IMR-90 (cell line): ENCODE measurements at regions not wholly inside any gene's neighbourhood (a gene's known extent, or its start where the extent isn't known, plus 50 kb on each side); places are given as distances from the start of the nearest gene placed in this dataset.

ENCODE experiments used
- ATAC-seq: fragments of 200-7000 bp; cut with Tn5 transposase; 2 replicates; pipeline ENCODE4 v1.9.1; 2020; ENCODE audit warnings: low read depth, mild to moderate bottlenecking, moderate library complexity
- BruUV-seq: library from RNA; stranded (reverse); fragments of 400-500 nt; replicated peaks from 2 replicates; lab custom pipeline; 2021; lab: Mats Ljungman, UMichigan
- CTCF ChIA-PET: fragments of 300-600 bp; formaldehyde crosslinking; extraction: SDS; loops from one replicate; lab custom pipeline; 2021; ENCODE audit warnings: antibody characterized with exemption; lab: Yijun Ruan, JAX
- POLR2A ChIA-PET: fragments of 300-600 bp; sonication (Branson Sonifier 250); formaldehyde crosslinking; loops from one replicate; lab custom pipeline; 2022; ENCODE audit warnings: antibody characterized with exemption; ENCODE audit not compliant: unreplicated experiment; lab: Charles Lee
- DNase-seq: peaks from one replicate; pipeline ENCODE4 v3.0.0; 2013
- H2AFZ ChIP-seq: replicated peaks from 2 replicates; pipeline ENCODE3; 2013; ENCODE audit warnings: low read length, mild to moderate bottlenecking; ENCODE audit not compliant: poor library complexity
- H2AK5ac ChIP-seq: 2 replicates; pipeline ENCODE4 v1.6.1; 2013; ENCODE audit warnings: low read depth, low read length, inconsistent platforms
- H2AK9ac ChIP-seq: replicated peaks from 2 replicates; pipeline ENCODE3; 2013; ENCODE audit warnings: mild to moderate bottlenecking, low read depth, low read length, moderate library complexity; ENCODE audit not compliant: poor library complexity
- H2BK120ac ChIP-seq: 2 replicates; pipeline ENCODE4 v1.6.1; 2013; ENCODE audit warnings: low read depth, low read length, inconsistent platforms
- H2BK15ac ChIP-seq: 3 replicates; pipeline ENCODE4 v1.6.1; 2013; ENCODE audit warnings: low read depth, low read length, inconsistent platforms
- H2BK20ac ChIP-seq: 2 replicates; pipeline ENCODE4 v1.6.1; 2013; ENCODE audit warnings: low read depth, mild to moderate bottlenecking, inconsistent platforms, low read length, moderate library complexity
- H2BK5ac ChIP-seq: 2 replicates; pipeline ENCODE4 v1.6.1; 2013; ENCODE audit warnings: mild to moderate bottlenecking, low read depth, low read length, inconsistent platforms; ENCODE audit not compliant: poor library complexity, severe bottlenecking
- H3K14ac ChIP-seq: replicated peaks from 2 replicates; pipeline ENCODE4 v1.6.1; 2013; ENCODE audit warnings: low read depth, low read length, inconsistent platforms
- H3K18ac ChIP-seq: 2 replicates; pipeline ENCODE4 v1.6.1; 2013; ENCODE audit warnings: low read depth, low read length, control low read depth
- H3K23ac ChIP-seq: 2 replicates; pipeline ENCODE4 v1.6.1; 2013; ENCODE audit warnings: low read depth, low read length, inconsistent platforms
- H3K27ac ChIP-seq: 2 replicates; pipeline ENCODE4 v1.5.1; 2013; ENCODE audit warnings: mild to moderate bottlenecking, control low read depth, low read length; ENCODE audit not compliant: insufficient read depth
- H3K27me3 ChIP-seq: 2 replicates; pipeline ENCODE4 v1.6.1; 2013; ENCODE audit warnings: low read length; ENCODE audit not compliant: control insufficient read depth, insufficient read depth
- H3K36me3 ChIP-seq: 2 replicates; pipeline ENCODE4 v1.6.1; 2013; ENCODE audit warnings: low read length, mixed read lengths; ENCODE audit not compliant: control insufficient read depth, insufficient read depth
- H3K4ac ChIP-seq: 2 replicates; pipeline ENCODE4 v1.6.1; 2013; ENCODE audit warnings: low read depth, low read length, inconsistent platforms
- H3K4me1 ChIP-seq: 2 replicates; pipeline ENCODE4 v1.6.1; 2013; ENCODE audit warnings: low read length, mixed read lengths; ENCODE audit not compliant: control insufficient read depth, insufficient read depth
- H3K4me2 ChIP-seq: 2 replicates; pipeline ENCODE4 v1.6.1; 2013; ENCODE audit warnings: low read depth, mild to moderate bottlenecking, control low read depth, low read length, moderate library complexity
- H3K4me3 ChIP-seq: 2 replicates; pipeline ENCODE4 v1.5.1; 2013; ENCODE audit warnings: low read depth, mild to moderate bottlenecking, control low read depth, low read length, moderate library complexity; ENCODE audit not compliant: insufficient read depth
- H3K56ac ChIP-seq: 2 replicates; pipeline ENCODE4 v1.6.1; 2013; ENCODE audit warnings: low read length, inconsistent platforms; ENCODE audit not compliant: insufficient read depth; ENCODE audit errors: extremely low read depth
- H3K79me1 ChIP-seq, 2 experiments: 2 replicates each; pipeline ENCODE4 v1.6.1; 2013; ENCODE audit warnings: low read length in 2 of 2, inconsistent platforms in 1 of 2, low read depth in 1 of 2
- H3K9ac ChIP-seq: 2 replicates; pipeline ENCODE4 v1.6.1; 2013; ENCODE audit warnings: low read depth, low read length, control low read depth
- H3K9me1 ChIP-seq: 2 replicates; pipeline ENCODE4 v1.6.1; 2013; ENCODE audit warnings: low read length, inconsistent platforms; ENCODE audit not compliant: insufficient read depth
- H3K9me3 ChIP-seq: 2 replicates; pipeline ENCODE4 v1.6.1; 2013; ENCODE audit warnings: low read length; ENCODE audit not compliant: control insufficient read depth, insufficient read depth
- H4K20me1 ChIP-seq: 2 replicates; pipeline ENCODE4 v1.6.1; 2013; ENCODE audit warnings: low read length, inconsistent platforms; ENCODE audit not compliant: insufficient read depth
- H4K5ac ChIP-seq: 2 replicates; pipeline ENCODE4 v1.6.1; 2013; ENCODE audit warnings: mild to moderate bottlenecking, low read depth, low read length, control low read depth
- H4K8ac ChIP-seq, 2 experiments: 2 replicates each; pipeline ENCODE4 v1.6.1; 2013; ENCODE audit warnings: low read depth in 2 of 2, low read length in 2 of 2, control low read depth in 1 of 2, inconsistent platforms in 1 of 2
- H4K91ac ChIP-seq: 2 replicates; pipeline ENCODE4 v1.6.1; 2013; ENCODE audit warnings: low read depth, low read length, inconsistent platforms; ENCODE audit not compliant: insufficient read depth
- BHLHE40 ChIP-seq: fragments of 150-350 bp; IDR thresholded peaks from 2 replicates; pipeline ENCODE4 v1.6.1; 2016; ENCODE audit warnings: mild to moderate bottlenecking, low read depth, low read length
- CEBPB ChIP-seq: IDR thresholded peaks from 2 replicates; pipeline ENCODE4 v1.6.1; 2012; ENCODE audit warnings: low read depth, low read length, improper control_type of control experiment
- CHD1 ChIP-seq: IDR thresholded peaks from 2 replicates; pipeline ENCODE4 v1.6.1; 2012; ENCODE audit warnings: low read depth, low read length, improper control_type of control experiment
- FOS ChIP-seq: fragments of 150-350 bp; IDR thresholded peaks from 2 replicates; pipeline ENCODE4 v1.6.1; 2016; ENCODE audit warnings: low read depth, low read length
- MAFK ChIP-seq: IDR thresholded peaks from 2 replicates; pipeline ENCODE4 v1.6.1; 2012; ENCODE audit warnings: low read depth, low read length, improper control_type of control experiment
- MAZ ChIP-seq: IDR thresholded peaks from 2 replicates; pipeline ENCODE4 v1.6.1; 2012; ENCODE audit warnings: low read depth, mild to moderate bottlenecking, low read length, improper control_type of control experiment, moderate library complexity, borderline replicate concordance
- MXI1 ChIP-seq: IDR thresholded peaks from 2 replicates; pipeline ENCODE4 v1.6.1; 2012; ENCODE audit warnings: low read depth, mild to moderate bottlenecking, low read length, moderate library complexity, borderline replicate concordance
- NFE2L2 ChIP-seq: fragments of 150-350 bp; IDR thresholded peaks from 2 replicates; pipeline ENCODE4 v1.6.1; 2016; ENCODE audit warnings: low read depth, mild to moderate bottlenecking, low read length
- POLR2A ChIP-seq: IDR thresholded peaks from 2 replicates; pipeline ENCODE4 v1.6.1; 2012; ENCODE audit warnings: mild to moderate bottlenecking, low read depth, low read length
- RAD21 ChIP-seq: IDR thresholded peaks from 2 replicates; pipeline ENCODE4 v1.6.1; 2012; ENCODE audit warnings: low read length, improper control_type of control experiment
- RCOR1 ChIP-seq: IDR thresholded peaks from 2 replicates; pipeline ENCODE4 v1.6.1; 2012; ENCODE audit warnings: mild to moderate bottlenecking, low read length, improper control_type of control experiment; ENCODE audit not compliant: insufficient replicate concordance
- RFX5 ChIP-seq: IDR thresholded peaks from 2 replicates; pipeline ENCODE4 v1.8.0; 2012; ENCODE audit warnings: low read depth, mild to moderate bottlenecking, low read length, moderate library complexity
- SMC3 ChIP-seq: fragments of 150-350 bp; IDR thresholded peaks from 2 replicates; pipeline ENCODE4 v1.6.1; 2016; ENCODE audit warnings: low read depth, mild to moderate bottlenecking, antibody characterized with exemption, low read length, moderate library complexity
- WGBS, 2 experiments: methylation state at CpG; one replicate each; pipeline versions ENCODE4 v1.1.5 to v1.1.7; 2013; ENCODE audit warnings: missing lambda C conversion rate in 2 of 2; ENCODE audit not compliant: insufficient read length in 1 of 2; ENCODE audit errors: extremely low coverage in 2 of 2; 5-methylcytosine and 5-hydroxymethylcytosine counted together
- dilution Hi-C: fragments of 300-500 bp; cut with HindIII; formaldehyde crosslinking; loops from one replicate; pipeline ENCODE4 v1.14.3; 2018; ENCODE audit warnings: low sequenced_read_pairs; ENCODE audit not compliant: unreplicated experiment
- in situ Hi-C: fragments of 300-500 bp; cut with MboI; formaldehyde crosslinking; loops from 3 replicates; pipeline ENCODE4 v1.14.3; 2019; ENCODE audit warnings: low sequenced_read_pairs, inconsistent platforms, mixed read lengths
- intact Hi-C: fragments of 100-400 bp; cut with micrococcal nuclease; formaldehyde crosslinking; loops from 2 replicates; pipeline ENCODE4 v1.10.0; 2022
- TF ChIP-seq, protein P1 (sequence below): fragments of 150-350 bp; IDR thresholded peaks from 2 replicates; pipeline ENCODE4 v1.6.1; 2016; ENCODE audit warnings: low read depth, mild to moderate bottlenecking, low read length, moderate library complexity, borderline replicate concordance
- TF ChIP-seq, protein P2 (sequence below): conservative IDR thresholded peaks from 2 replicates; pipeline ENCODE4 v1.5.1; 2012; ENCODE audit warnings: mild to moderate bottlenecking, low read depth, low read length, improper control_type of control experiment
- TF ChIP-seq, protein P3 (sequence below): fragments of 150-350 bp; IDR thresholded peaks from 2 replicates; pipeline ENCODE4 v1.6.1; 2017; ENCODE audit warnings: mild to moderate bottlenecking, antibody characterized with exemption, low read length, low read depth

DNA sequence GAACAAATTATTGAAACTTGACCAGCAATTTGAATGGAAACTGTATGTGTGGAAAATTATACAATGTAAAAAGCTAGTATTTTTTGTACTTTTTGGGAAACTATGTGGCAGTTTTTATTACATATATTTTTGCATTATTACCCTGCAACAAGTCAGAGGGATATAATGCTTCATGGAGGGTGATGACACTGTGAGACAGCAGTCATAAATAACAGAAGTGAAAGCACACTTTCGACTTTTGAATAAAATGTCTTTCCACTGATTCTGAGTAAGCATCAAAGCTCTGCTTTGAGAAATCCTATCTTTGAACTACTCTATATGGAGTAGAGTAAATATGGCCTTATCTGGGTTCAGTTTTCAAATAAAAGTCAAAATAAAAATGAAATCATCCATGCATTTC lies 122.6 kb upstream of the PABPC4L start:
- no peak overlapping the region for H4K5ac ChIP-seq
- H2BK120ac ChIP-seq = no peak overlapping the region
- in situ Hi-C loops = no loop called here
- H3K23ac ChIP-seq = no peak overlapping the region
- dilution Hi-C loops = no loop called here
- no peak overlapping the region for H2AK9ac ChIP-seq
- ChIA-PET CTCF (no interaction called here), POLR2A (no interaction called here)
- H3K27ac ChIP-seq = no peak overlapping the region
- no peak overlapping the region for H2BK20ac ChIP-seq
- no peaks in the 10 kb centered on the region for H3K27me3 ChIP-seq
- no peak overlapping the region for H2BK15ac ChIP-seq
- H3K4ac ChIP-seq = no peak overlapping the region
- H3K4me2 ChIP-seq = no peak overlapping the region
- intact Hi-C loops = no loop called here
- no peaks in the 10 kb centered on the region for H3K4me1 ChIP-seq
- DNase-seq = no peak
- no peaks in the 10 kb centered on the region for H3K79me1 ChIP-seq
- H3K4me3 ChIP-seq = no peak overlapping the region
- no peak overlapping the region for H4K8ac ChIP-seq
- no peak overlapping the region for H3K9ac ChIP-seq
- TF ChIP-seq, protein P1, sequence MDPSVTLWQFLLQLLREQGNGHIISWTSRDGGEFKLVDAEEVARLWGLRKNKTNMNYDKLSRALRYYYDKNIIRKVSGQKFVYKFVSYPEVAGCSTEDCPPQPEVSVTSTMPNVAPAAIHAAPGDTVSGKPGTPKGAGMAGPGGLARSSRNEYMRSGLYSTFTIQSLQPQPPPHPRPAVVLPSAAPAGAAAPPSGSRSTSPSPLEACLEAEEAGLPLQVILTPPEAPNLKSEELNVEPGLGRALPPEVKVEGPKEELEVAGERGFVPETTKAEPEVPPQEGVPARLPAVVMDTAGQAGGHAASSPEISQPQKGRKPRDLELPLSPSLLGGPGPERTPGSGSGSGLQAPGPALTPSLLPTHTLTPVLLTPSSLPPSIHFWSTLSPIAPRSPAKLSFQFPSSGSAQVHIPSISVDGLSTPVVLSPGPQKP = no peak
- TF ChIP-seq RAD21 (no peak), NFE2L2 (no peak), CEBPB (no peak), RFX5 (no peak), MXI1 (no peak), RCOR1 (no peak), CHD1 (no peak), MAZ (no peak), SMC3 (no peak), BHLHE40 (no peak), FOS (no peak), POLR2A (no peak), MAFK (no peak)
- TF ChIP-seq, protein P2, sequence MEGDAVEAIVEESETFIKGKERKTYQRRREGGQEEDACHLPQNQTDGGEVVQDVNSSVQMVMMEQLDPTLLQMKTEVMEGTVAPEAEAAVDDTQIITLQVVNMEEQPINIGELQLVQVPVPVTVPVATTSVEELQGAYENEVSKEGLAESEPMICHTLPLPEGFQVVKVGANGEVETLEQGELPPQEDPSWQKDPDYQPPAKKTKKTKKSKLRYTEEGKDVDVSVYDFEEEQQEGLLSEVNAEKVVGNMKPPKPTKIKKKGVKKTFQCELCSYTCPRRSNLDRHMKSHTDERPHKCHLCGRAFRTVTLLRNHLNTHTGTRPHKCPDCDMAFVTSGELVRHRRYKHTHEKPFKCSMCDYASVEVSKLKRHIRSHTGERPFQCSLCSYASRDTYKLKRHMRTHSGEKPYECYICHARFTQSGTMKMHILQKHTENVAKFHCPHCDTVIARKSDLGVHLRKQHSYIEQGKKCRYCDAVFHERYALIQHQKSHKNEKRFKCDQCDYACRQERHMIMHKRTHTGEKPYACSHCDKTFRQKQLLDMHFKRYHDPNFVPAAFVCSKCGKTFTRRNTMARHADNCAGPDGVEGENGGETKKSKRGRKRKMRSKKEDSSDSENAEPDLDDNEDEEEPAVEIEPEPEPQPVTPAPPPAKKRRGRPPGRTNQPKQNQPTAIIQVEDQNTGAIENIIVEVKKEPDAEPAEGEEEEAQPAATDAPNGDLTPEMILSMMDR = no peak
- TF ChIP-seq, protein P3, sequence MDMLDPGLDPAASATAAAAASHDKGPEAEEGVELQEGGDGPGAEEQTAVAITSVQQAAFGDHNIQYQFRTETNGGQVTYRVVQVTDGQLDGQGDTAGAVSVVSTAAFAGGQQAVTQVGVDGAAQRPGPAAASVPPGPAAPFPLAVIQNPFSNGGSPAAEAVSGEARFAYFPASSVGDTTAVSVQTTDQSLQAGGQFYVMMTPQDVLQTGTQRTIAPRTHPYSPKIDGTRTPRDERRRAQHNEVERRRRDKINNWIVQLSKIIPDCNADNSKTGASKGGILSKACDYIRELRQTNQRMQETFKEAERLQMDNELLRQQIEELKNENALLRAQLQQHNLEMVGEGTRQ = no peak
- WGBS, 2 experiments = no CpG with 5 or more reads among the region's 1 CpG
- no peak overlapping the region for H2AFZ ChIP-seq
- H3K9me3 ChIP-seq = peaks cover 15% of the 10 kb centered on the region; the same call in 1 of the 2 replicates
- H3K56ac ChIP-seq = no peak overlapping the region
- no peak overlapping the region for H2AK5ac ChIP-seq
- H3K18ac ChIP-seq = no peak overlapping the region
- H4K20me1 ChIP-seq = no peaks in the 10 kb centered on the region
- no peak overlapping the region for H2BK5ac ChIP-seq
- H3K9me1 ChIP-seq = no peaks in the 10 kb centered on the region
- no peak overlapping the region for H4K91ac ChIP-seq
- H3K36me3 ChIP-seq = no peaks in the 10 kb centered on the region
- no peak overlapping the region for H3K14ac ChIP-seq
- BruUV-seq = no TSS peak
- ATAC-seq = no peak
